OCI-LY1 (cell line): ENCODE measurements at regions not wholly inside any gene's neighbourhood (a gene's known extent, or its start where the extent isn't known, plus 50 kb on each side); places are given as distances from the start of the nearest gene placed in this dataset.
"Not testable (repeated sequence)": the region's sequence is repeated elsewhere in the genome, so short reads cannot be mapped to it uniquely, and the experiment has no call there.

Source experiments
- EZH2 ChIP-seq: fragments of 200-600 bp; sonication (generic), shearing (Covaris generic); IDR thresholded peaks from 2 replicates; pipeline ENCODE4 v1.8.0; 2017; ENCODE audit warnings: borderline replicate concordance, mixed run types, mild to moderate bottlenecking, antibody characterized with exemption, low read length, moderate library complexity, mixed read lengths
- TF ChIP-seq, protein P1 (sequence below): fragments of 200-600 bp; sonication (generic), shearing (Covaris generic); IDR thresholded peaks from 2 replicates; pipeline ENCODE4 v1.5.1; 2017; ENCODE audit warnings: mild to moderate bottlenecking, antibody characterized with exemption, low read length, moderate library complexity, mixed read lengths

DNA sequence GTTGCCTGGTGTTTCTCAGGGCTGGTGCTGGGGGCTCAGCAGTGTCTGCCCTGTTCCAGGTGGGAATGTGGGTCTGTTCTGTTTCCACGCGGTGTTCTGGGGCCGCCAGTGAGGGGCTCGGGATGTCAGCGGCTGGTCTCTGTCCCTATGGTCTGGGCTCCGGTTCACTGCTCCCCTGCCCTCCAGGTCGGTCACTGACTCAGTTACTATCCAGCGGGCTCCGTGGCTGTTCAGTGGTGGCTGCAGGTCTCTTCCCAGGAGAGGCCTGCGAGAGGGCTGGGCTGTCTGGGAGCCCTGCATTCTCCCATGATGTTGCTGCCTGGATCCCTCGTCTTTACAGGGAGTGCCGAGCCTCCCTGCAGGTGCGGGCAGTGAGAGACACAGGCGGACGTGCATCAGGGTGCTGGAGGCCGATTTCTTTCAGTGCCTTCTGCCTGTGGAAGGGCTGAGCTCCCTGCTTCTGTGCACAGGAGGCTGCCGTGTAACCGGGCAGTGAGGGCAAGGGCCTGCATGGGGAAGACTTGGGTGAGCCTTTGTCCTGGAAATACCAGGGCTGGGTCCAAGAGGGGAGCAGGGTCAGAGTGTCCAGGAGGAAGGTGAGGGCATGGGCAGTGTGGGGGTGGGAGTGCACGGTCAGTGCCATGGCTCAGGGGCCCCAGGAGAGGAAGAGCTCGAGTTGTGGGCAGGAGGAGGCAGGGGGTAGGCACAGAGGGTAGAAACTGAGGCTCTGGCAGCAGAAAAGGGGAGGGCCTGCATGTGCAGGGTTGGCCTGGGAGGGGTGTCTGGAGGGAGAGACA lies 391.0 kb downstream of the TMEM121 start:
- TF ChIP-seq, protein P1, sequence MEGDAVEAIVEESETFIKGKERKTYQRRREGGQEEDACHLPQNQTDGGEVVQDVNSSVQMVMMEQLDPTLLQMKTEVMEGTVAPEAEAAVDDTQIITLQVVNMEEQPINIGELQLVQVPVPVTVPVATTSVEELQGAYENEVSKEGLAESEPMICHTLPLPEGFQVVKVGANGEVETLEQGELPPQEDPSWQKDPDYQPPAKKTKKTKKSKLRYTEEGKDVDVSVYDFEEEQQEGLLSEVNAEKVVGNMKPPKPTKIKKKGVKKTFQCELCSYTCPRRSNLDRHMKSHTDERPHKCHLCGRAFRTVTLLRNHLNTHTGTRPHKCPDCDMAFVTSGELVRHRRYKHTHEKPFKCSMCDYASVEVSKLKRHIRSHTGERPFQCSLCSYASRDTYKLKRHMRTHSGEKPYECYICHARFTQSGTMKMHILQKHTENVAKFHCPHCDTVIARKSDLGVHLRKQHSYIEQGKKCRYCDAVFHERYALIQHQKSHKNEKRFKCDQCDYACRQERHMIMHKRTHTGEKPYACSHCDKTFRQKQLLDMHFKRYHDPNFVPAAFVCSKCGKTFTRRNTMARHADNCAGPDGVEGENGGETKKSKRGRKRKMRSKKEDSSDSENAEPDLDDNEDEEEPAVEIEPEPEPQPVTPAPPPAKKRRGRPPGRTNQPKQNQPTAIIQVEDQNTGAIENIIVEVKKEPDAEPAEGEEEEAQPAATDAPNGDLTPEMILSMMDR: not testable (repeated sequence)
- TF ChIP-seq EZH2: not testable (repeated sequence)
